ENCODE measurements at regions not wholly inside any gene's neighbourhood (a gene's known extent, or its start where the extent isn't known, plus 50 kb on each side); places are given as distances from the start of the nearest gene placed in this dataset.

- H3K9me2 ChIP-seq: no peaks in the 10 kb centered on the region
- no peaks in the 10 kb centered on the region for H3K9me3 ChIP-seq
- POLR2A ChIA-PET: no interaction called here
- H3K79me2 ChIP-seq (ENCODE audit: insufficient read depth): no peaks in the 10 kb centered on the region
- H3K9ac ChIP-seq: no peak overlapping the region
- no peak overlapping the region for H2AFZ ChIP-seq (ENCODE audit: low read depth)
- TF ChIP-seq MEF2A (IDR thresholded peaks at IDR 0.05; ENCODE audit: borderline replicate concordance, low read depth) (no peak), TCF12 (IDR thresholded peaks at IDR 0.05) (no peak), MAX (IDR thresholded peaks at IDR 0.05; ENCODE audit: low read depth) (no peak), RFX5 (IDR thresholded peaks at IDR 0.05; ENCODE audit: low read length) (no peak), YY1 (IDR thresholded peaks at IDR 0.05; ENCODE audit: low read depth) (no peak), PBX3 (IDR thresholded peaks at IDR 0.05) (no peak), ZBTB33 (IDR thresholded peaks at IDR 0.05; ENCODE audit: borderline replicate concordance, low read depth) (no peak), ELF1 (IDR thresholded peaks at IDR 0.05) (no peak), GATA2 (CRISPR knock-in tag; IDR thresholded peaks at IDR 0.05) (no peak), GABPA (IDR thresholded peaks at IDR 0.05; ENCODE audit: low read depth) (no peak), IRF3 (IDR thresholded peaks at IDR 0.05; ENCODE audit: low read depth, low read length) (no peak), RAD21 (IDR thresholded peaks at IDR 0.05; ENCODE audit: low read length) (no peak), SIN3A (IDR thresholded peaks at IDR 0.05; ENCODE audit: borderline replicate concordance, low read depth, low read length) (no peak), EP300 (IDR thresholded peaks at IDR 0.05; ENCODE audit: borderline replicate concordance in 1 of 2, low read depth in 1 of 2, low read length in 1 of 2) (no peak), USF2 (IDR thresholded peaks at IDR 0.05; ENCODE audit: borderline replicate concordance, low read depth, low read length) (no peak), FOSL2 (IDR thresholded peaks at IDR 0.05; ENCODE audit: borderline replicate concordance, low read depth) (no peak), EZH2phosphoT487 (IDR thresholded peaks at IDR 0.05; ENCODE audit: borderline replicate concordance, low read depth) (no peak), POLR2AphosphoS5 (IDR thresholded peaks at IDR 0.05; ENCODE audit: low read depth, low read length) (no peak)
- CTCF ChIA-PET: interaction anchor here (0.6 kb wide), 1 partner anchor 11 kb away, joined by 3 read pairs; no protein-coding TSS in a partner anchor
- no peaks in the 10 kb centered on the region for H4K20me1 ChIP-seq (ENCODE audit: insufficient read depth)
- no peaks in the 10 kb centered on the region for H3F3A ChIP-seq (replicated peaks; ENCODE audit: insufficient read depth)
- no peaks in the 10 kb centered on the region for H3K36me3 ChIP-seq (replicated peaks in 1 of 2; ENCODE audit: control insufficient read depth in 1 of 2, insufficient read depth in 2 of 2, low read length in 1 of 2)
- no peak overlapping the region for H3K27ac ChIP-seq (ENCODE audit: low read depth in 2 of 2, low read length in 1 of 2)
- DNase-seq: no peak
- no peak overlapping the region for H3K4me2 ChIP-seq
- WGBS (ENCODE audit: low lambda C conversion rate): 50% methylated on average over 5 of the region's 5 CpGs
- H3K27me3 ChIP-seq (ENCODE audit: insufficient read depth): no peaks in the 10 kb centered on the region
- no peak overlapping the region for H3K4me3 ChIP-seq (ENCODE audit: low read depth in 2 of 2, low read length in 1 of 2)
- no peaks in the 10 kb centered on the region; a peak in 1 of 4 replicates for H3K4me1 ChIP-seq (ENCODE audit: control insufficient read depth in 1 of 2, insufficient read depth in 2 of 2, low read depth in 1 of 2, low read length in 1 of 2)
Measured at GRCh38 chr19:30314805-30315155, 57.4 kb upstream of the ZNF536 start.

Data from SK-N-SH (cell line).